ENCODE measurements at regions not wholly inside any gene's neighbourhood (a gene's known extent, or its start where the extent isn't known, plus 50 kb on each side); places are given as distances from the start of the nearest gene placed in this dataset.
A peak's percentile ranks its signal among the peaks of the same experiment; 100 is the strongest.

DNA sequence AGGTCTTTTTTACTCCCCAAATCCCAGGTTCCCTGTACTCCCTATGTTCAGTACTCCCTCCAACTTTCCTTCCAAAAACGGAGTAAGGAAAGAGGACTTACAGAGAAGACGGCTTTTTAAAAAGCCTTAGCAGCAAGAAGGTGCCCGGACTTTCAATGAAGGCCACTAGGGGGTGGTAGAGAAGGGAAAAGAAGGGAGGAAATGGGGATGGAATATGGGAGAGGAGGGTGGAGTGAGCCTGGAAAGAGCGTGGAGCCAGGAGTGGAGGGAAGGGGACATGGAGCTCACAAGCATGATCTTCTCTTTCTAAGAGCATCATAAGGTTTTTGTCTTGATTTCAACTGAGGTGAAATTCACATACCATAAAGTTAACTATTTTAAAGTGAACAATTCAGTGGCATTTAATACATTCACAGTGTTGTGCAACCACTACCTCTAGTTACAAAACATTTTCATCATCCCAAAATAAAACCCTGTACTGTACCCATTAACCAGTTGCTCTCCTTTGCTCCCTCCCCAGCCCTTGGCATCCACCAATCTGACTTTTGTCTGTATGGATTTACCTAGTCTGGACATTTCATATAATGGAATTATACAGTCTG is 129.9 kb downstream of the ZNF281 start:
- Histone ChIP-seq H3K4me3 (no peak overlapping the region), H3K27ac (no peak overlapping the region), H3K36me3 (no peaks in the 10 kb centered on the region), H3K27me3 (replicated peaks in 1 of 7) (no peaks in the 10 kb centered on the region), H3K4me1 (peaks cover 0 to 20% (median 4%) of the 10 kb centered on the region in 6 donors), H3K9me3 (no peaks in the 10 kb centered on the region)
- WGBS, 5 donors: 42 to 68% (median 65%) methylated on average over 4 of the region's 4 CpGs
- intact Hi-C loops (cut with DNase I; ENCODE audit: low total_unique reads): no loop called here
- no peak for DNase-seq
- no peak for TF ChIP-seq POLR2AphosphoS5 (IDR thresholded peaks at IDR 0.05)
- TF ChIP-seq, protein P1, sequence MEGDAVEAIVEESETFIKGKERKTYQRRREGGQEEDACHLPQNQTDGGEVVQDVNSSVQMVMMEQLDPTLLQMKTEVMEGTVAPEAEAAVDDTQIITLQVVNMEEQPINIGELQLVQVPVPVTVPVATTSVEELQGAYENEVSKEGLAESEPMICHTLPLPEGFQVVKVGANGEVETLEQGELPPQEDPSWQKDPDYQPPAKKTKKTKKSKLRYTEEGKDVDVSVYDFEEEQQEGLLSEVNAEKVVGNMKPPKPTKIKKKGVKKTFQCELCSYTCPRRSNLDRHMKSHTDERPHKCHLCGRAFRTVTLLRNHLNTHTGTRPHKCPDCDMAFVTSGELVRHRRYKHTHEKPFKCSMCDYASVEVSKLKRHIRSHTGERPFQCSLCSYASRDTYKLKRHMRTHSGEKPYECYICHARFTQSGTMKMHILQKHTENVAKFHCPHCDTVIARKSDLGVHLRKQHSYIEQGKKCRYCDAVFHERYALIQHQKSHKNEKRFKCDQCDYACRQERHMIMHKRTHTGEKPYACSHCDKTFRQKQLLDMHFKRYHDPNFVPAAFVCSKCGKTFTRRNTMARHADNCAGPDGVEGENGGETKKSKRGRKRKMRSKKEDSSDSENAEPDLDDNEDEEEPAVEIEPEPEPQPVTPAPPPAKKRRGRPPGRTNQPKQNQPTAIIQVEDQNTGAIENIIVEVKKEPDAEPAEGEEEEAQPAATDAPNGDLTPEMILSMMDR (IDR thresholded peaks at IDR 0.05 in 8 of 11, conservative IDR thresholded peaks at IDR 0.05 in 3 of 11): peak in 10 of 11 experiments; percentile 33 to 77 (median 66)

DNA sequence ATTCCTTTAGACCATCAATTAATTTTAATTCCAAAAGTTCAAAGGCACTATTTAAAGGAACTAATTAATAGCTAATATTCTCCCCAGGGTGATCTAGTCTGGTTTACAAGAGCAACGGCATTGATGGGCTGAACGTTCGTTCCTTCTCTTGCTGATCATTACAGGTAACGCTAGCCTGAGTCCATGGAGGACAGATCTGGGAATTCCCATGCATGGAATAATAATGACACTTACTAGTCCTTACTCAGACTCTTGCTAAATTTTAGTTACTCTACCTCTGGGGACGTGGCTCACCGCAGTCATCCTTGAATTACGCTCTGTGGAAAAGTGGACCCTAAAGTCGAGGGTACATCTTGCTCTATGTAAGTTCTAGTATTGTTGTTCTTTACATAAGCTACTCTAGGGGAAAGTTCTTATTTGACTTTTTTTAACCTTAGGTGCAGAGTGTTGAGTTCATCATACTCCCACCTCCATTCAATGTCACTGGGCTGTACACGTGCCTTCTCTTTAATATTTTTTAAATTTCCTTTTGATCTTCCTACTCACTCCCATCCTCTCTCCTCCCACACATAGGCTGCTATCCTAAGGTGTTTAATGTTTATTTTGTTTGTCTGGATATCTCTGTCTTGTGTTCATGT is 133.9 kb downstream of the ZNF281 start:
- no peak for TF ChIP-seq POLR2AphosphoS5 (IDR thresholded peaks at IDR 0.05)
- TF ChIP-seq, protein P1 (IDR thresholded peaks at IDR 0.05 in 8 of 11, conservative IDR thresholded peaks at IDR 0.05 in 3 of 11): no peak
- no peak for TF ChIP-seq POLR2A (IDR thresholded peaks at IDR 0.05)
- Histone ChIP-seq H3K4me3 (no peak overlapping the region), H3K27me3 (replicated peaks in 1 of 7) (no peaks in the 10 kb centered on the region), H3K36me3 (no peaks in the 10 kb centered on the region), H3K9me3 (no peaks in the 10 kb centered on the region), H3K27ac (no peak overlapping the region), H3K4me1 (peaks cover 0 to 7% (median 0%) of the 10 kb centered on the region in 6 donors)
- WGBS, 5 donors: 88 to 92% (median 90%) methylated on average over 9 of the region's 9 CpGs
- intact Hi-C loops (cut with DNase I; ENCODE audit: low total_unique reads): no loop called here
- DNase-seq: no peak

DNA sequence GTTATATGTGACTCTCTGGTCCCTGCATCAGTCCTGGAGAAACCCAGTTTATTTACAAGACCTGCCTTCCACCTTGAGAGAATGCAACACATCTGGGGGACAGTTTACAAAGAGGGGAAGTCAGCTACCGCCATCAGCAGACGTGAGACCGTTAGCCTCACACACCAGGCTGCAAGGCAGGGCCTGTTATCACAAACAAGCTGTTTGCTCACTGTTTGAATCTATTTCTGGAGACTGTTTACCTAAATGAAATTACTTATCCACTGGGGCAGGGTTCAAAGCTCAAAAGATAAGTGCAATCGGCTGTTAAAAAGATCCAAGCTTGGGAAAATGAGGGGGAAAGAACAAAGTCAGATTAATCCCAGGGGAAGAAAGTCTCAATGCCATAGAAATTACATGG is 134.4 kb downstream of the ZNF281 start:
- Histone ChIP-seq H3K4me1 (peaks cover 0 to 7% (median 0%) of the 10 kb centered on the region in 6 donors), H3K4me3 (no peak overlapping the region), H3K27ac (no peak overlapping the region), H3K27me3 (replicated peaks in 1 of 7) (no peaks in the 10 kb centered on the region), H3K9me3 (no peaks in the 10 kb centered on the region), H3K36me3 (no peaks in the 10 kb centered on the region)
- intact Hi-C loops (cut with DNase I; ENCODE audit: low total_unique reads): no loop called here
- WGBS, 5 donors: 76 to 86% (median 78%) methylated on average over 4 of the region's 4 CpGs
- TF ChIP-seq, protein P1 (IDR thresholded peaks at IDR 0.05 in 8 of 11, conservative IDR thresholded peaks at IDR 0.05 in 3 of 11): no peak
- no peak for TF ChIP-seq POLR2A (IDR thresholded peaks at IDR 0.05)
- no peak for DNase-seq

DNA sequence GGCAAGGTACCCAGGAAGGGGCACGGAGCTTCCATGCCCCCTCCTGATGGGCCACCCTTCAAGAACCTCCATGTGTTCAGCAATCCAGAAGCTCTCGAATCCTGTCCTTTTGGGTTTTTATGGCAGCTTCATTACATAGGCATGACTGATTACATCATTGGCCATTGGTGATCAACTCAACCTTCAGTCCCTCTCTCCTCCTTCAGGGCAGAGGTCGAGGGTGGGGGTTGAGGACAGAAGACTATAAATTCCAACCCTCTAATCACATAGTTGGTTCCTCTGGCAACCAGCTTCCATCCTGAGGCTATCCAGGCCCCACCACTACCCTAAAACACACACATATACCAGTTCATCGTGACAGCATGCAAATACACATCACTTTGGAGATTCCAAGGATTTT is 135.7 kb downstream of the ZNF281 start:
- Histone ChIP-seq H3K27me3 (replicated peaks in 1 of 7) (no peaks in the 10 kb centered on the region), H3K27ac (no peak overlapping the region), H3K4me3 (no peak overlapping the region), H3K36me3 (no peaks in the 10 kb centered on the region), H3K9me3 (no peaks in the 10 kb centered on the region), H3K4me1 (no peaks in the 10 kb centered on the region)
- TF ChIP-seq, protein P1 (IDR thresholded peaks at IDR 0.05 in 8 of 11, conservative IDR thresholded peaks at IDR 0.05 in 3 of 11): no peak
- no peak for DNase-seq
- intact Hi-C loops (cut with DNase I; ENCODE audit: low total_unique reads): no loop called here
- 78 to 89% (median 86%) methylated on average over 4 of the region's 4 CpGs for WGBS, 5 donors
